ENCODE measurements at regions not wholly inside any gene's neighbourhood (a gene's known extent, or its start where the extent isn't known, plus 50 kb on each side); places are given as distances from the start of the nearest gene placed in this dataset.

GRCh38 chr6:168130697-168131371, 51.8 kb upstream of the FRMD1 start:
- DNase-seq = no peak

GRCh38 chr6:168130168-168130696, 51.2 kb upstream of the FRMD1 start:
- DNase-seq = no peak

DNA sequence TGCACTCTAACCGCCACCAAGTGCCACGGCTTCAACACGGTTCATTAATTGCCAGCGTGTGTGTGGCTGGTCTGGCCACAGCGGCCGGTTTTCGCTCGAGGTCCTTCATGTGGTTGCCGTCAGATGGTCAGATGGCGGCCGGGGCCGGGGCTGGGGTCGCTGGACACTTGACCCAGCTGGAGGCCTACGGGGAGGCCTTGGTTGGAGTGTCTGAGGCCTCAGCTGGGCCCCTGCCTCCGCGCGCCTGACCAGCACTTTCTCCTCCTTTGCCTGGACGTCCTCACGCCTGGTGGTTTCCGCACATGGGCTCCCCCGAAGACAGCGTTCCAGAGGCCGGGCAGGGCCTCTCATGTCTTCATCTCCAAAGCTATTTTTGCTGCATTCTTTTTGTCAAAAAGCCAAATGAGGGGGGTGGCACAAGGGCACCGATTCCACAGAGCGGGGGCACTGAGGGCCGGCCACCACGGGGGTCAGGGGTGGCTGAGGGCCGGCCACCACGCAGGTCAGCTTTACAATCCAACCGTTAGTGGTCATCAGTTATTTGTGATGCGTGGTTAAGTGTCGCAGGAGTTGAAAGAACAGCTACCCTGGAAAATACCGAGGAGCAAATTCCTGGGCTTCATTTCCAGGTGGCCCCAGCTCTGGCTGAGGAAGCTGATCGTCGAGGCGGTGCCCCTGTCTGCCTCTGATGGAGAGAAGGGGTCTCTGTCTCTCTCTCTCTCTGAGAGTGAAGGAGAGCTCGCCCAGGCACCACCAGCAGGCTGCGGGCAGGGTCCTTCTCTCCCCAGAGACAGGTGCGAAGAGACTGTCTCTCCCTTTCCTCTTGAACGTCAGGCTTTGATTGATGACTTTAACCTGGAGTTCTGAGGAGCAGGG, 50.5 kb upstream of the FRMD1 start:
- DNase-seq = no peak

DNA sequence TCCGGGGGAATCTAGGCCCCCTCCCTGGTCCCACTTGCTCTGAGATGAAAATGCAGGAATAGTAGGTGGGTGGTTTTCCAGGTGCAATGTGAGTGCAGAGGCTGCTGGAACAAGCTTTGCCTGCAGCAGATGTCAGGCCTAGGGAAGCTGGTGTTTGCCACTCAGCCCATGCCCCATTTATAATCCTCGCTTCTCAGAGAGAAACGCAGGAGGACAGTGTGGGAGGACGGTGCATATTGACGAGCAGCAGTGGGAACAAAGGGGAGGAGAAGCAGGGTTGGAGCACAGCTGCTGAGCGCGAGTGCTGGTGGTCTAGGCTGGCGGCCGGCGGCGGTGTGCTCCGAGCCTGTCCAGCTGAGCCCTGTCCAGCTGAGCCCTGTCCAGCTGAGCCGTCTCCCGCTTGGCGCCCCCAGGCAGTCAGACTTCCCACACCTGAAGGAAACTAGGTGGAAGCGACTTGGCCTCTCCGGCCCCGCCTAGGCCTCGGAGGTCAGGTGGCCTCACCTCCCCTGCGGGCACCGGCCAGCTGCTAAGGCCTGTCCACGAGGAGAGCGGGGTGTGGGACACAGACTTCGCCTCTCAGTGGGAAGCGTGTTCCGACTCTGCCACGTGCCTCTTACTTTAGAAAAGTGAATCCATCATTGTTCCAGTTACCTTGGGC, 49.7 kb upstream of the FRMD1 start:
- no peak for DNase-seq
